GM19324 (cell line): ENCODE measurements at regions not wholly inside any gene's neighbourhood (a gene's known extent, or its start where the extent isn't known, plus 50 kb on each side); places are given as distances from the start of the nearest gene placed in this dataset.
"Not testable (repeated sequence)": the region's sequence is repeated elsewhere in the genome, so short reads cannot be mapped to it uniquely, and the experiment has no call there.

ENCODE experiments used
- ATAC-seq: cut with Tn5 transposase; IDR thresholded peaks from one replicate; pipeline ENCODE4 v1.9.1; 2021; ENCODE audit warnings: mild to moderate bottlenecking, moderate library complexity; ENCODE audit not compliant: unreplicated experiment, low FRiP score

DNA sequence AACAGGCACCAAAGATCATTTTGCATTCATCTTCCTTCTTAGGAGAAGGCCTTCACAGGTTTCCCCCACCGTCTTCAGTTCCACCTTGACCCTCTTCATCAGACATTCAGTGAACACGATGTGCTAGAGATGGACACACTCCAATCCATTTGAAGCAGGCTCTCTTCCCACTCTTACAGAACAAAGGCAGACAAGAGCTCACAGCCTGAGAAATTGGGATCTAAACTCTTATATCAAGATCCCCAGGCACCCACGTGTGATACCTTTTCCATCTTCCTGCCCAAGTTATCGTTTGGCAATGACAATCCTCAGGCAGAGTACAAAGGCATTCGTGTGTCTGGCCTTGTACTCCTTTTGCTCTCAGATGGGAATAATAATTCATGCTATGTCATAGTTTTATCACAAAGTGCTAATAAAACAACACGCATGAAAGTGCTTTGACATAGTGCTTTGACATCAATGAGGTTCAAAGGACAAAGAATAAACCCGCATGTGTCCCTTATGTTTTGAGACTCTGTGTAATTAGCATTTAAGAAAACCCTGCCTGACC is 369.3 kb upstream of the KLHL29 start:
- ATAC-seq: no peak

DNA sequence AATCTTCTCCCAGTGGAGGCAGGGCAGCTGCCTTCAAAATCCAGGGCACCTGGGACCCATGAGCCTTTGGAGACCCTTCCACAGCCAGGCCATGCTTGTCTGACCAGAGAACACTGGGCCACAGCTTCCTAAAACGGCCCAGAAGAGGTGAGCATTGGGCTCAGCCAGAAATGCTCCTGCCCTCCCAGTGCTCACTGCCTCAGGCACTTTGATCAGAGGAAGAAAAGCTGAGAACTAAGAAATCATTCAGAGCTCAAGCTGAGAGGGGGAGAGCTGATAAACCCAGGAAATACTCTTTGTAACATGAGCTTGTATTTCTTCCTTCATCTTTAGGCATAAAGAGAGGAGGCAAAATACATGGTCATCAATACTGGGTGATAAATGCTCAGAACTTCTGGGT is 365.5 kb upstream of the KLHL29 start:
- no peak for ATAC-seq

DNA sequence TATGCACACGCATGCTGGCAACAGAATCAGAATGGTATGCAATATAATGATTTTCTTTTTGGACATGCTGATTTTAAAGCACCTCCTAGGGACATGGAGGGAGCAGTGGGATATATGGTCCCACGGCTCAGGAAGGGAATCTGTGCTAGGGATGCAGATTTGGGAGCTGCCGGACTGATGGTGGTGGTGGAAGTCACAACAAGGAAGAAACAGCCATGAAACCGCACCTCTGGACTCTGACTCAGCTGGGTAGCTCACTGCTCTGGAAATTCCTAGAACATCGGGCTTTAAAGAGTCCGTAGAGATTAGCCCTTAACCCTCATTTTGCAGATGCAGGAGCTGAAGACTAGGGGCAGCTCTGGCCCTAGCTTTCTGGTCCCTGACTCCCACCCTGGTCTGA is 364.3 kb upstream of the KLHL29 start:
- no peak for ATAC-seq

DNA sequence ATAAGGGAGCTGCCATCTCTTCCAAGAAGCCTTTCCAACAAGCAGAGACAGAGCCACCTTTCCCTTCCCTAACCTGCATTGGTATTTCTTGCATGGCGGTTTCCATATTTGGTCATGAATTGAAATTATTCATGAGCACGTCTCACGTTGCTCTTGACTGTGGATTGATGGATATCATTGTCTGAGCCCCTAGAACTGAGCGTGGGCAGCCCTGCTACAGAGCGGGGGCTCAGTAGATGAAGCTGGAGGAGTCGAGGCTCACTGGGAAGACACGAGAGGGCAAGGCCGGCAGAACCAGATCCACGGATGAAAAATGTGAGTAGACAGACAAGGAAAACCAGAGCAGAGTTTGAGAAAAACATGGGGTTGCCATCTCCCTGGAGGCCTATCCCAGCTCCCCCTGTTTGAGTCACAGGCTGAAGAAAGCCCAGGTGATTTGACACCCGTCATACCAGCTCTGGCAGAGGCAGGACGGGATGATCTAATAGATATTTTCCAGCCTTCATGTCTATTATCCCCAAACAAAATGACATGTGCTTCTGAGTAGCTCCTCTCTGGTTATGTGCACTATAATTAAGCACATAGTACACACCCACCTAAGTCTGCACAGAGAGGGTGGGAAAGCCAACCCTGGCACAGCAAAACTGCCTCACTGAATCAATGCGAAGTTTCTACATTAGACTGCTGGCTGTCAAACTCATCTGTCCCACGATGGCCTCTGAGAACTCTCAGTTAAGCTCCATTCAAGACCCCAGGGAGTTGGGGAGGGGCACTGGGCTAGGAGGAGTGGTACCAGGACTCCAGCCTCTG is 363.5 kb upstream of the KLHL29 start:
- no peak for ATAC-seq

DNA sequence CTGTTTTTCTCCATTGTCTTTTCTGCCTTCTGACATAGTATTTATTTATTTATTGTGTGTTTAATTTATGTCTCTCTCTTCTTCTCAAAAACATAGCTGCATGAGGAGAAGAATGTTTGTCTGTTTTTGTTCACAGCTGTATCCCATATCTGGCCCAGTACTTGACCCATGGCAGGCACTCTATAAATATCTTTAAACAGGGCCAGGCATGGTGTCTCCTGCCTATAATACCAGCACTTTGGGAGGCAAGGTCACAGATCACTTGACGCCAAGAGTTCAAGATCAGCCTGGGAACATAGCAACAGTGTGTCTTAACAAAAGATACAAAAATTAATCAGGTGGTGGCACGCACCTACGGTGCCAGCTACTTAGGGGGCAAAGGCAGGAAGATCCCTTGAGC is 361.3 kb upstream of the KLHL29 start:
- no peak for ATAC-seq

DNA sequence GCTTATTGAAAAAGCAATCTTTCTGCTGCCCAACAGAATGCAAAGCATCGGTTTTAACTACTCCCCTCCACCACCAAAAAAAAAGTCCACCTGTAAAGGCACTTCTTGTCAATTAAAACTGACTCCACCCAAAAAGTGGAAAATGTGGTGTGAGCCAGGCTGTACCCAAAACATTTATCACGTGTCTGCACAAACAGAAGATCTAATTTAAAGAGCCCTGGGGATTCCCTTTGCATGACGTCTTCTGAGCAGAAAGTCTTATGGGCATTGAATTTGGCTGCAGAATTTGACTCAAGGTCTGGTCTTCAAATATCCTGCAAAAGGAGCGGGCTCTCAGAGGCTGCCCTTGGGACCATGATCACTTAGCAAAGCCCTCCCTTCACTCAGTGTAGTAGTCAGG is 358.3 kb upstream of the KLHL29 start:
- ATAC-seq: no peak

DNA sequence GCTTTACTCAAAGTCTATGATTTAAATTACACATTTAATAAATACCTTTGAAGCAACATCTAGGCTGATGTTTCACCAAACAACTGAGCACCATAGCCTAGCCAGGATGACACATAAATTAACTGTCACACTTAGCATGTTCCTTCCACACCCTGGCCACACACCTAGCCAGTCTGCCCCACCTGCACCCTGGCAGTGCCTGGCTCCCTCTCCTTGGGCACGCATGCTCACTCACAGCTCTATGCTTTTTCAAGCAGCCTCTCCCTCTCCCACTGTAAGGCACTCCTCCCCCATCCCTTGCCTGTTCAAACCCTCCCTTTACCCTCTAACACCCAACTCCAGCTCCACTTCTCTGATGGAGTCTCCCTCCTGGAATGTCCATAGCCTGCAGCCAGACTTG is 357.6 kb upstream of the KLHL29 start:
- ATAC-seq: no peak

DNA sequence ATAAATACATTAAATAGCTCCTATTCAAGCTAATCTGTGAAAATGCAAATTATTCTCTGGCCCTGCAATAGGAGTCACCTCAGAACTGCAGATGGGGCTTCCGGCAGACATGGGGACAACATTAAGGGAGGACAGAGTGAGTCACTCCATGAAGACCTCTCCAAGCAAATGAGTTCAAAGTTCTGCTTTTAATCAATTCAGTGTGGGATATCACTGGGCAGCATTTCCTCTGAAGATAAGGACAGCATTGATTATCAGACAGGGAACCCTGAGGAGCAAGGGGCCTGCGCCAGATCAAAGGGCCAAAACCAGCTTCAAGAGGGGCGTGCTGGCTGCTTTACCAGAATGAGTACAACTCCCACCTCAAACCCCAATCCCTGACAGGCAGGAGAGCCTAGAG is 356.9 kb upstream of the KLHL29 start:
- no peak for ATAC-seq

DNA sequence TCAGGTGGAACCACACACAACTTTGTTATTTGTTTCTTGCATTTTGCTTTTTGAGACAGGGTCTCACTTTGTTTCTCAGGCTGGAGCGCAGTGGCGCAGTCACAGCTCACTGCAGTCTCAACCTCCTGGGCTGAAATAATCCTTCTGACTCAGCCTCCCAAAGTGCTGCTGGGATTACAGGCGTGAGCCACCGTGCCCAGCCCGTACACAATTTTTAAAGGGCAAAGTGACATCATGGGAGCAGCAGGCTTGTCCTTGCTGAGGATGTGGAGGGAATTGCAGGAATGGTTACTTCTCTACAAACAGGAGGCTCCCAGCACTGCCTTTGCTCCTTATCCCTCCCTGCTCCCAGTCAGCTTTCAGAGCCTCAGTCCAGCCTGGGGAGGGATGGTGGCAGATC is 355.9 kb upstream of the KLHL29 start:
- ATAC-seq: no peak

DNA sequence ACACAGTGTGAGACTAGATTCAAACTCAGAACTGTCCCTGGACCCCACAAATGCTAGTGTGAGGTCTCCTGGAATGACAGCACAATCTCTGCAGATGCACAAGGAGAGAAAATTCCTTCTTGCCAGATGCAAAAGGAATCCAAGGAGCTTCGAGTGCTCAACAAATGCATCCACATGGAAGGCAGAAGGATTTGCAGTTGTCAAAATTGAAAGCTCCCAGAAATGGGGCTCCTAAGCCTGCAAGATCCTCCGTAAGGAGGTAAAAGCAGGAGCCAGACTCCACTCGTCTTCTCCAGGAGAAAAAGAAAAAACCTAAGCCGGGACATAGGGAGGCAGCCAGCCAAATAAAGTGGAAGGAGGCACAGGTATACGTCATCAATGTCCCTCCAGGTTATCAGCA is 355.0 kb upstream of the KLHL29 start:
- no peak for ATAC-seq

DNA sequence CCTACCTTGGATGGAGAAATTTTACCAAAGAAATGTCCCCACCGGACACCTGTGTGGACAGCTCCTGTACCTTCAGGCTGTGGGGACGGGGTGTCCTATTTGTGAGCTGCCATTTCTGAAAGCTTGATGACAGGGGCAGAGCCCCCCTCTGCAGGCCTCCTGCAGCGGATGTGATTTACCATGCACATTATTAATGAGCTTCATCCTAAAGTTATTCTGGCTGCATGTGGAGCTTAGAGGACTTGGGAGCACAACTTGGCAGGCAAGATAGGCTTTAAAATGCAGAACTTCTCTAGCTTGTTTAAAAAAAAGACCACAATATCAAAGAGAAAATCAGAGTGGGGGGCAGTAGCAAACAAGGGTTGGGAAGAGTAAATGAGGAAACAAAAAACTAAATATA is 350.0 kb upstream of the KLHL29 start:
- no peak for ATAC-seq

DNA sequence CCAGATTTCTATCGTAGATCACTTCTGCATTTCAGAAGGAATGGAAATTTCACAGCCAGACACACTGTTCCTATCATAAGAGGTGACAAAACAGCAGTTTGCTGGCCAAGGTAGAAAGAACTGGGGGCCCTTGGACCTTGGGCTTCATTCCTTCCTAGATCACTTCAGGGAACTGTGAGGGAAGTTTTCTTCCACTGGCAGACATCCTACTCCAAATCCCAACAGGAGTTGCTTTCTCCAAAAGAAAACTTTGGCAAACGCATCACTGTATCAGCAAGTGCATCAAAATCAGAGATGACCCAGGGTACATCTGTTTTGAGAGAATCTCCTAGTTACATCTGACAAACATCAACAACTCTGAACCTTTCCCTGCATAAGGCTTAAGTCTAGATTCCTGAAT is 348.4 kb upstream of the KLHL29 start:
- no peak for ATAC-seq

DNA sequence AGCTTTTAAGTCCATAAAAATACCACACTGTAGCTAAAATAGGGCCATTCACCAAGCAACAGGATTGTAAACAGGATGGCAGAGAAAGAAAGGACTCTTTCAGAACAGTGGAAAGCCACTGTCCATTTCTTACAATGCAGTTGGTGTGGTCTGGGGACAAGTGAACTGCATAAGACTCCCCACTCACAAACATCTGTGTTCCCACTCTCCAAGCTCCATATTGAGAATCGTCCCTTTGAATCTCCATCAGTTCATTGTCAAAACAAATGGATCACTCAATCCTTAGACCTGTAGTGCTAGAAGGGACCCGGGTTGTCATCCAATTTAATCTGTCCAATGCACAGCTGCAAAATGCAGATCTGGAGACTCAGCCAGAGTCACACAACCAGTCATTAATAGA is 347.4 kb upstream of the KLHL29 start:
- ATAC-seq: no peak

DNA sequence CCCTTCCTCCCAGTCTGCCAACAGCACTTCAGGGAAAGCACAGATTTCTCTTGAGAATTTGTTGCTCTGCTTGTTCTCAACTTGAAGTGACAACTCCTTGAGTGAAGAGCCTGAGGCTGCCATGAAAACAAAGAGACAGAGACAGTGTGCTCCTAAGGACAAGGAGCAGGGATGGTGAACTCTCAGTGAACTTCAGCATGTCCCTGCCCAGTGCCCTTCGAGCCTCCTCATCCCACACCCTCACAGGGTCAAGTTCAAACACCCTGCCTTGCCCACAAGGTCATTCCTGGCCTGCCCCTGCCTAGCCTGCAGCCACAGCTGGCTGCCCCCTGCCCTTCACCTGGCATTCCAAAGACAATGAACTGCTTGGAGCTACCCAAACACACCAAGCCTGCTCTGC is 343.5 kb upstream of the KLHL29 start:
- no peak for ATAC-seq

DNA sequence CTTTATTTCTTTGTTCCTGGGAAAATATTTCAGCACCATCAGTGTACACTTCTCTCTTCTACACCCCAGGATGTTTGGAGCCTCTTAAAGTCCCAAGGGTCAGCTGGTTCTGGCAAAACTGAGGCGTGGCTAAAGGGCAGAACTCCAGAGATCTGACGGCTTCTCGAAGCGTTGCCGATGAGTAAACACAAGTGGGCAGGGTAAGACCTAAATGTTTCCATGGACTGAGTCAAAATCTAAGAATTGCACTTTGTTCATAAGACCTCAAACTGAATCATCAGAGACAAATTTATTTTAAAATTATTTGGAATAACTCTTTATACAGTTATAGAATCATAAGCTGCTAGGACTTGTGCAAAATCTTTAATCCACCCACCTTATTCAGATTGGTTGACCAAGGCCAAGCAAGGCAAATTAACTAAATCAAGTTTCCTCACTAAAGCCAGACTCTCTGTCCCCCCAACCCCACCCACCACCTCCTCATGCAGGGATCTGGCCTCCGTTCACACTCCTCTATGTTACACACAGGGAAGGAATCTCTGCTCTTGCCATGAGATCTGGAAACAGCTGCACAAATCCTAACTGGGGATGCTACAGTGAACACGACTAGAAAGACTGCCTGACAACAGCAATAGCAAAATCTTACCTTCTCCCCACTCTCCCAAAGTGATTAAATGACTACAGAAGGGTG is 342.6 kb upstream of the KLHL29 start:
- ATAC-seq: no peak

DNA sequence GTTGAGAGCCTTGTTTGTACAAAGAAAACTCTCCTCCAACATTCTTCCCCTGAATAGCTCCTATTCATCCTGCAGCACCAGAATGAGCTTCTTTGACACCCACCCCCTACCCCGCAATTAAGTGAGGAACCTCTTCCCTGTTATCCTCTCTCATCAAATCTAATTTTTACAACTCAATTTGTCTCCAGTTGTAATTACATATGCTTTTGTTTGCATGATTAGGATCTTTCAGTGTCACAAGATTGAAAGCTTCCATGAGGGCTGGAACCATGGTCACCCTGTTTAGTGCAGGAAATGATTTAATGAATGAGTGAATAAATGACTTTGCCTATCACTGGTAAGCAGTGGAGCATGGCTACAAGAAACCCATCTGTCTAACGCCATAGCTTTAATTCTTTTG is 334.6 kb upstream of the KLHL29 start:
- no peak for ATAC-seq

DNA sequence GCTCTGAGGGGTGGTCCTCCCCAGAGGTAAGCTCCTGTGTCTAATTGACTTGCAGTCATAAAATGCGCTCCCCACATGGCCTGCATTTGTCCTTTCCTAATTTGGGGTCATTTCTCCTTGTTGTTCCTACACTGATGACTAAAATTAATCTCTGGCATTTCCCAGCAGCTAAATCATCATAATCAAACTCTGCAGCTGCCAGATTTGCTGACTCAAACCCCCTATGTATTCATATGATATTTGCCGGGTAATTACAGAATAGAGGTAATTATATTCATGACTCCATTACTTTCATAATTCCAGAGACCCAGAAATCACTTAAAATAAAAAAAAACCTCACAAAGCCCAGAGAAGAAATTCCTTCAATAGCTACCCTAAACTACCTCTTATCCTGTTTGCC is 331.4 kb upstream of the KLHL29 start:
- ATAC-seq: no peak

DNA sequence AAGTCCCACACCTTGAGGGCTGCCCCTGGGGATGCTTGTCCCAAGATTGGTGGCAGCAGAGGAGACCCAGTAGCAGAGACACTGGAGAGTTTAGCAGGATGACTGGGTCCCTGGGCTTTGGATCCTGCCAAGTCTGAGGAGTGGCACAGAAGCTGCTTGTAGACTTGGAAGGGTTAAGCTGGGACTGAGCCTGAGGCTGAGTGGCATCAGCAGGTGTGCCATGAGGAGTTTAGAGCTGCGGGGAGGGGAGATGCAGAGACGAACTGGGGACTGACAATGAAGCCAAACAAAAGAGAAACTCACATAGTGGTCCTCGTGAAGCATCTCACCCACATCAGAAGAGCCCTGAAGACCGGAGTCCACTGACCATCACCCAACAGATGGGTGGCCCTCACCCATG is 329.7 kb upstream of the KLHL29 start:
- ATAC-seq: no peak

DNA sequence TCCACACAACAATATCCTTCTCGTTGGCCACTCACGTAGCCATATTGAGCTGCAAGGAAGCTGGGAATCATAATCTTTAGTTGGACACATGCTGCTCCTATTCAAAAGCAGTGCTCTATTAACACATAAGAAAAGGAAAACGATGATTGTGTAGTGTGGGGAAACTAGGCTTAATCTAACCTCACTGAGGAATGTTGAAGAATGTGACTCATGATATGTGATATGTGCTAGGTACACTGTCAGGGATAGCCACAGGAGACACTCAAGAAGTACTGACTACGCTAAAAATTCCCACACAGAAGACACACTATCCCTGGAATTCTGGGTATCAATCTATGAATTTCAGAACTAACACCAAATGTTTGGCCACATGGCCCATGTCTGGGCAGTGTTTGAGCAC is 328.1 kb upstream of the KLHL29 start:
- not testable (repeated sequence) for ATAC-seq

DNA sequence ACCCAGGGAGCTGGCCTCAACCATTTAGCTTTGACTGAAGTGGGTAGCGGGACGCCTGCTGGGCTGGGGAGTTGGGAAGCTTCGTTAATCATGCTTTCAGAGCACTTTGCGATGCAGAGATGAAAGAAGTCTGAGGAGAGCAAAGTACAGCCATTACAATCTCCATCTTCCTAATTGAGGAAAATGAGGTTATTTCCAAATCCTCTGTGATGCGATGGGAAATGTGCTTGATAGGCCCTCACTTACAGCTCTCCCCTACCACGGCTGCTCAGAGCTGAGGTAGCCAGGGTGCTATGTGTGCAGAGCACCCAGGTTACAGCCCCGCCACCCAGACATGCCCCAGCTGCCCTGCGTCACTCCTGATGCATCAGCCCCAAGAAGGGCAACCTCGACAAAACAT is 326.5 kb upstream of the KLHL29 start:
- no peak for ATAC-seq

DNA sequence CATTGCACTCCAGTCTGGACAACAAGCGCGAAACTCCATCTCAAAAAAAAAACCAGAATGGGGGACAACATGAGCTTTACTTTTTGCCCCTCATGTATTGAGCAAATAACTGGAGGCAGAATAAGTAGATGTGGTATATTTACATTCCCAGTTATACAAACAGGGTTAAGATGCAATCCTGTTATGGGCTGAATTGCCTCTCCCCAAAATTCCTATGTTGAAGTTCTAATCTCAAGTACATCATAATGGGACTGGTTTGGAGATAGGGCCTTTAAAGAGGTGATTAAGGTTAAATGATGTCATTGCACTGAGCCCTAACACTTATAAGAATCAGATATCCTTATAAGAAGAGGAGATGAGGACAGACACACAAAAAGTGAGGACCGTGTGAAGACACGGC is 319.8 kb upstream of the KLHL29 start:
- ATAC-seq: no peak

DNA sequence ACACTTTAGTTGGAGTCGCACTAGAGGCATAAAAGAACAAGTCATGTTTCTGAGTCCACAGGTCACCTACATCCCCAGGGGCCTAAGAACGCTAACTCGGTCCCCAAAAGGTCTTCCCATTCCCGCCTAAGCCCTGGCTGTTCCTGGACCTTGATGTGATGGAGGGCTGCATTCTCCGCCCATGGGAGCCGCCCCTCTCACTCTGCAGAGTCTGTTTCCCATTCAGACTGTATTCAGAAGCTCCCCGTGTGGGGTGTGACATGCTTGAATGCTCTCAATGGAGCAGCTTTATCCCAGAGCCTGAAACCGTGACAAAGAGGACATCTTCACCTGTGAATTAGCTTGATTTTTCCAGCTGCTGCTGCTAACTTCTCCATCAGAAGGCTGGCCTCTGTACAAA is 319.0 kb upstream of the KLHL29 start:
- no peak for ATAC-seq
